HEK293 (cell line): ENCODE measurements at regions not wholly inside any gene's neighbourhood (a gene's known extent, or its start where the extent isn't known, plus 50 kb on each side); places are given as distances from the start of the nearest gene placed in this dataset.

Experiments
- CTCF ChIA-PET: fragments of 350-600 bp; formaldehyde crosslinking; extraction: SDS; loops from one replicate; lab custom pipeline; 2021; ENCODE audit warnings: antibody characterized with exemption; lab: Yijun Ruan, JAX
- POLR2A ChIA-PET: fragments of 300-600 bp; formaldehyde crosslinking; extraction: SDS; loops from one replicate; lab custom pipeline; 2020; ENCODE audit warnings: antibody characterized with exemption, inconsistent platforms; lab: Yijun Ruan, JAX
- H3K27ac ChIP-seq: fragments of 200-500 bp; sonication (Bioruptor generic); 2 replicates; pipeline ENCODE4 v1.5.1; 2014; ENCODE audit warnings: low read depth, low read length, control low read depth, inconsistent platforms; ENCODE audit errors: extremely low read depth
- H3K36me3 ChIP-seq, 2 experiments: fragments of 200-500 bp in 1 of 2; sonication (Bioruptor generic) in 1 of 2; 1 replicate in 1 of 2; 2 replicates in 1 of 2; pipeline ENCODE4 v1.5.1; 2014 to 2017; ENCODE audit warnings: inconsistent platforms in 2 of 2, low read length in 2 of 2; ENCODE audit not compliant: control insufficient read depth in 2 of 2, insufficient read depth in 1 of 2
- H3K4me1 ChIP-seq: fragments of 200-500 bp; sonication (Bioruptor generic); 2 replicates; pipeline ENCODE4 v1.5.1; 2014; ENCODE audit warnings: mild to moderate bottlenecking, low read length, inconsistent platforms; ENCODE audit not compliant: control insufficient read depth, insufficient read depth
- H3K4me3 ChIP-seq: 2 replicates; pipeline ENCODE4 v1.5.1; 2011; ENCODE audit warnings: low read depth, mild to moderate bottlenecking, control low read depth, low read length, moderate library complexity
- H3K9me3 ChIP-seq: fragments of 200-500 bp; sonication (Bioruptor generic); 2 replicates; pipeline ENCODE4 v1.5.1; 2014; ENCODE audit warnings: low read depth, low read length, inconsistent platforms; ENCODE audit not compliant: control insufficient read depth, insufficient read depth
- EGR2 ChIP-seq: fragments of 450-650 bp; formaldehyde crosslinking; IDR thresholded peaks from 2 replicates; pipeline ENCODE4 v1.5.1; 2016; ENCODE audit warnings: low read depth, missing biosample characterization, missing genetic modification characterization
- REPIN1 ChIP-seq: fragments of 450-650 bp; formaldehyde crosslinking; IDR thresholded peaks from 2 replicates; pipeline ENCODE4 v1.5.1; 2017; ENCODE audit warnings: missing biosample characterization, missing genetic modification characterization, low read depth
- TCF7L2 ChIP-seq: IDR thresholded peaks from 2 replicates; pipeline ENCODE4 v1.6.1; 2011; ENCODE audit warnings: low read depth, mild to moderate bottlenecking, inconsistent platforms, low read length, moderate library complexity, borderline replicate concordance
- ZBTB20 ChIP-seq: fragments of 450-650 bp; formaldehyde crosslinking; IDR thresholded peaks from 2 replicates; pipeline ENCODE4 v1.5.1; 2016; ENCODE audit warnings: missing biosample characterization, missing genetic modification characterization
- ZBTB26 ChIP-seq: fragments of 450-650 bp; formaldehyde crosslinking; optimal IDR thresholded peaks from 2 replicates; pipeline ENCODE3; 2016; ENCODE audit warnings: missing biosample characterization, mild to moderate bottlenecking, missing genetic modification characterization
- ZFHX2 ChIP-seq: fragments of 450-650 bp; formaldehyde crosslinking; conservative IDR thresholded peaks from 2 replicates; pipeline ENCODE4 v1.5.1; 2016; ENCODE audit warnings: missing biosample characterization, missing genetic modification characterization
- ZFP3 ChIP-seq: fragments of 450-650 bp; formaldehyde crosslinking; IDR thresholded peaks from 2 replicates; pipeline ENCODE4 v1.5.1; 2016; ENCODE audit warnings: low read depth, missing biosample characterization, missing genetic modification characterization
- ZIC2 ChIP-seq: fragments of 450-650 bp; formaldehyde crosslinking; IDR thresholded peaks from 2 replicates; pipeline ENCODE4 v1.5.1; 2016; ENCODE audit warnings: missing biosample characterization, missing genetic modification characterization
- ZNF146 ChIP-seq: fragments of 450-650 bp; formaldehyde crosslinking; IDR thresholded peaks from 2 replicates; pipeline ENCODE4 v1.5.1; 2016; ENCODE audit warnings: missing biosample characterization, missing genetic modification characterization
- ZNF184 ChIP-seq: fragments of 450-650 bp; IDR thresholded peaks from 2 replicates; pipeline ENCODE4 v1.5.1; 2018; ENCODE audit warnings: missing biosample characterization, mild to moderate bottlenecking, missing genetic modification characterization
- ZNF202 ChIP-seq: fragments of 450-650 bp; formaldehyde crosslinking; IDR thresholded peaks from 2 replicates; pipeline ENCODE4 v1.5.1; 2016; ENCODE audit warnings: missing biosample characterization, missing genetic modification characterization, borderline replicate concordance
- ZNF391 ChIP-seq: fragments of 450-650 bp; formaldehyde crosslinking; IDR thresholded peaks from 2 replicates; pipeline ENCODE4 v1.5.1; 2016; ENCODE audit warnings: low read depth, missing biosample characterization, missing genetic modification characterization, borderline replicate concordance
- ZNF398 ChIP-seq: fragments of 450-650 bp; formaldehyde crosslinking; IDR thresholded peaks from 2 replicates; pipeline ENCODE4 v1.5.1; 2017; ENCODE audit warnings: missing biosample characterization, missing genetic modification characterization
- ZNF423 ChIP-seq: fragments of 450-650 bp; formaldehyde crosslinking; IDR thresholded peaks from 2 replicates; pipeline ENCODE4 v1.5.1; 2016; ENCODE audit warnings: missing biosample characterization, missing genetic modification characterization
- ZNF501 ChIP-seq: fragments of 450-650 bp; formaldehyde crosslinking; IDR thresholded peaks from 2 replicates; pipeline ENCODE4 v1.5.1; 2016; ENCODE audit warnings: missing biosample characterization, missing genetic modification characterization
- ZNF549 ChIP-seq: fragments of 450-650 bp; IDR thresholded peaks from 2 replicates; pipeline ENCODE4 v1.5.1; 2018; ENCODE audit warnings: missing biosample characterization, missing genetic modification characterization, mild to moderate bottlenecking, inconsistent platforms, moderate library complexity
- ZNF558 ChIP-seq: fragments of 450-650 bp; formaldehyde crosslinking; IDR thresholded peaks from 2 replicates; pipeline ENCODE4 v1.5.1; 2016; ENCODE audit warnings: missing biosample characterization, missing genetic modification characterization
- ZNF792 ChIP-seq: fragments of 450-650 bp; formaldehyde crosslinking; IDR thresholded peaks from 2 replicates; pipeline ENCODE4 v1.5.1; 2016; ENCODE audit warnings: missing biosample characterization, missing genetic modification characterization
- TF ChIP-seq, protein P1 (sequence below): fragments of 450-650 bp; IDR thresholded peaks from 2 replicates; pipeline ENCODE4 v1.5.1; 2018; ENCODE audit warnings: missing biosample characterization, mild to moderate bottlenecking, missing genetic modification characterization
- TF ChIP-seq, protein P2 (sequence below): fragments of 450-650 bp; formaldehyde crosslinking; IDR thresholded peaks from 2 replicates; pipeline ENCODE4 v1.5.1; 2016; ENCODE audit warnings: missing biosample characterization, missing genetic modification characterization

GRCh38 chr12:115223991-115224390, 540.0 kb upstream of the TBX3 start:
- ChIA-PET POLR2A (no interaction called here), CTCF (interaction anchor here (0.6 kb wide), 1 partner anchor 111 kb away, joined by 5 read pairs; no protein-coding TSS in a partner anchor)
- Histone ChIP-seq H3K9me3 (no peaks in the 10 kb centered on the region), H3K4me3 (no peak overlapping the region), H3K4me1 (no peaks in the 10 kb centered on the region), H3K36me3 (no peaks in the 10 kb centered on the region)
- TF ChIP-seq ZNF549 (tag by site-specific recombination) (no peak), ZNF146 (tag by site-specific recombination) (no peak), ZNF391 (tag by site-specific recombination) (no peak), REPIN1 (no peak)
- TF ChIP-seq, protein P1, sequence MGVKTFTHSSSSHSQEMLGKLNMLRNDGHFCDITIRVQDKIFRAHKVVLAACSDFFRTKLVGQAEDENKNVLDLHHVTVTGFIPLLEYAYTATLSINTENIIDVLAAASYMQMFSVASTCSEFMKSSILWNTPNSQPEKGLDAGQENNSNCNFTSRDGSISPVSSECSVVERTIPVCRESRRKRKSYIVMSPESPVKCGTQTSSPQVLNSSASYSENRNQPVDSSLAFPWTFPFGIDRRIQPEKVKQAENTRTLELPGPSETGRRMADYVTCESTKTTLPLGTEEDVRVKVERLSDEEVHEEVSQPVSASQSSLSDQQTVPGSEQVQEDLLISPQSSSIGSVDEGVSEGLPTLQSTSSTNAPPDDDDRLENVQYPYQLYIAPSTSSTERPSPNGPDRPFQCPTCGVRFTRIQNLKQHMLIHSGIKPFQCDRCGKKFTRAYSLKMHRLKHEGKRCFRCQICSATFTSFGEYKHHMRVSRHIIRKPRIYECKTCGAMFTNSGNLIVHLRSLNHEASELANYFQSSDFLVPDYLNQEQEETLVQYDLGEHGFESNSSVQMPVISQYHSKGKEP, result no peak
- TF ChIP-seq, protein P2, sequence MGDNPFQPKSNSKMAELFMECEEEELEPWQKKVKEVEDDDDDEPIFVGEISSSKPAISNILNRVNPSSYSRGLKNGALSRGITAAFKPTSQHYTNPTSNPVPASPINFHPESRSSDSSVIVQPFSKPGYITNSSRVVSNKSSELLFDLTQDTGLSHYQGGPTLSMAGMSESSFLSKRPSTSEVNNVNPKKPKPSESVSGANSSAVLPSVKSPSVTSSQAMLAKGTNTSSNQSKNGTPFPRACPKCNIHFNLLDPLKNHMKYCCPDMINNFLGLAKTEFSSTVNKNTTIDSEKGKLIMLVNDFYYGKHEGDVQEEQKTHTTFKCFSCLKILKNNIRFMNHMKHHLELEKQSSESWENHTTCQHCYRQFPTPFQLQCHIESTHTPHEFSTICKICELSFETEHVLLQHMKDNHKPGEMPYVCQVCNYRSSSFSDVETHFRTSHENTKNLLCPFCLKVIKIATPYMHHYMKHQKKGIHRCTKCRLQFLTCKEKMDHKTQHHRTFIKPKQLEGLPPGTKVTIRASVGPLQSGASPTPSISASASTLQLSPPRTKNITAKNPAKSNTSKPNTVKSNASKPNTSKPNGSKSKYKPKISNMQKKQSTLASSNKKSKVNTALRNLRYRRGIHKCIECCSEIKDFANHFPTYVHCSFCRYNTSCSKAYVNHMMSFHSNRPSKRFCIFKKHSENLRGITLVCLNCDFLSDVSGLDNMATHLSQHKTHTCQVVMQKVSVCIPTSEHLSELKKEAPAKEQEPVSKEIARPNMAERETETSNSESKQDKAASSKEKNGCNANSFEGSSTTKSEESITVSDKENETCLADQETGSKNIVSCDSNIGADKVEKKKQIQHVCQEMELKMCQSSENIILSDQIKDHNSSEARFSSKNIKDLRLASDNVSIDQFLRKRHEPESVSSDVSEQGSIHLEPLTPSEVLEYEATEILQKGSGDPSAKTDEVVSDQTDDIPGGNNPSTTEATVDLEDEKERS (tag by site-specific recombination), result no peak
- TF ChIP-seq, all 188 proteins: peak for 0
- H3K27ac ChIP-seq, result no peak overlapping the region

DNA sequence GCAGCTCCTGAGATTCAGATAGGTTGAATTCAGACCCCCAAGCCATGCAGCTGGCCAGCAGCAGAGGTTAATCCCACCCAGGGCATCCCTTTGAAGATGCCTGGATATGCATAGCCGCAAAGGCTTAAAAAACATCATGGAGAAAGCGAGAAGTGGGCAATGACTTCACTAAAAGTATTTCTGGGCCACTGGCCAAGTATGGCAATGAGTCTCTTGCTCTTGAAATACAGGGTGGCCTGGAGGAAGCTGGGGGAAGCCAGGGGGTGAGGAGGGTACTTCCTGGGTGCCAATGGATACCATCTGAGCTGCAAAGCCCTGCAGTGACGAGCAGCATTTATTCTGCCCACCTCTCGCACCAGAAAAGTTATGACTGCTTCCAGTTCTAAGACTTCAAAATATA, 539.3 kb upstream of the TBX3 start:
- POLR2A ChIA-PET, result no interaction called here
- H3K9me3 ChIP-seq, result no peaks in the 10 kb centered on the region

DNA sequence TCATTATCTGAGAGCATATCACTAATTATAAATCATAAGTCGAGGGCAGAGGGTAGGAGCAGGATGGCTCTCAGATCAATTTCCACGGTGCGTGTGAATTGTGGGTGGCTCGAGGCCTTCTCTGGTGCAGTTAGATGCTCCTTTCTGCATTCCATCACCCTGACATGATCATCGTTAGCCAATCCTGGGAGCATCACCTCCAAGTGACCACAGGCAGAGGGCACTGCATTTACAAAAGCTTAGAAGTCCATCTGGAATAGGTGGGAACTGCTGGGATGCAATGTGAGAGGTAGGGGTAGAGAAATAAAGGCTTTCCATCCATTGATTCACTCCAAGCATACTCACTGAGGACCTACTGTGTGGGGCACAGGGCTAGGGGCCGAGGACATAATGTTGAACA, 538.2 kb upstream of the TBX3 start:
- POLR2A ChIA-PET, result no interaction called here
- Histone ChIP-seq H3K36me3 (no peaks in the 10 kb centered on the region), H3K4me1 (no peaks in the 10 kb centered on the region), H3K9me3 (no peaks in the 10 kb centered on the region), H3K4me3 (no peak overlapping the region), H3K27ac (no peak overlapping the region)
- CTCF ChIA-PET, result interaction anchor here (0.5 kb wide), 1 partner anchor 176 kb away, joined by 3 read pairs; no protein-coding TSS in a partner anchor
- TF ChIP-seq ZNF202 (tag by site-specific recombination) (no peak), ZIC2 (tag by site-specific recombination) (no peak), ZFHX2 (tag by site-specific recombination) (no peak), ZBTB20 (no peak), ZNF558 (tag by site-specific recombination) (no peak), TCF7L2 (no peak), ZFP3 (tag by site-specific recombination) (no peak), ZBTB26 (tag by site-specific recombination) (no peak), ZNF501 (tag by site-specific recombination) (no peak), ZNF792 (tag by site-specific recombination) (no peak), ZNF398 (tag by site-specific recombination) (no peak), EGR2 (no peak)

More for the DNA sequence above, 539.3 kb upstream of the TBX3 start:
- H3K27ac ChIP-seq, result no peak overlapping the region
- CTCF ChIA-PET, result interaction anchor here (0.6 kb wide), 1 partner anchor 111 kb away, joined by 5 read pairs; no protein-coding TSS in a partner anchor
- H3K36me3 ChIP-seq, result no peaks in the 10 kb centered on the region
- H3K4me3 ChIP-seq, result no peak overlapping the region
- H3K4me1 ChIP-seq, result no peaks in the 10 kb centered on the region
- TF ChIP-seq ZNF423 (tag by site-specific recombination) (peak; percentile 42; the same call in 1 of the 2 replicates), ZNF184 (tag by site-specific recombination) (no peak)
